ENCODE measurements at regions not wholly inside any gene's neighbourhood (a gene's known extent, or its start where the extent isn't known, plus 50 kb on each side); places are given as distances from the start of the nearest gene placed in this dataset.

- no peak for TF ChIP-seq IRF2 (CRISPR knock-in tag; IDR thresholded peaks at IDR 0.05)
- no peak for TF ChIP-seq HDAC6 (IDR thresholded peaks at IDR 0.05; ENCODE audit: low read depth, low read length)
- TF ChIP-seq SAFB (IDR thresholded peaks at IDR 0.05; ENCODE audit: borderline replicate concordance, low read depth, low read length) = no peak
- no peak for TF ChIP-seq CEBPZ (IDR thresholded peaks at IDR 0.05; ENCODE audit: borderline replicate concordance, low read depth, low read length)
- no peak for TF ChIP-seq HNRNPLL (IDR thresholded peaks at IDR 0.05; ENCODE audit: low read depth, low read length, poor library complexity, severe bottlenecking)
- TF ChIP-seq RBFOX2 (IDR thresholded peaks at IDR 0.05; ENCODE audit: low read depth, low read length) = no peak
- no peak for TF ChIP-seq KDM5B (IDR thresholded peaks at IDR 0.05; ENCODE audit: insufficient replicate concordance, low read depth, low read length)
- no peak for TF ChIP-seq KAT8 (IDR thresholded peaks at IDR 0.05; ENCODE audit: low read depth)
Observed at GRCh38 chrX:874061-874460, 243.5 kb downstream of the SHOX start (continued).

- no peak for FAIRE-seq
- Histone ChIP-seq H3K79me2 (ENCODE audit: control insufficient read depth, insufficient read depth, low read length) (no peaks in the 10 kb centered on the region), H3K4me1 (replicated peaks in 1 of 2; ENCODE audit: control insufficient read depth in 2 of 2, insufficient read depth in 2 of 2, low read length in 2 of 2) (no peaks in the 10 kb centered on the region), H3K27ac (ENCODE audit: extremely low read depth, low read depth, low read length) (no peak overlapping the region), H3K9me3 (replicated peaks; ENCODE audit: control insufficient read depth, insufficient read depth, low read depth, low read length) (no peaks in the 10 kb centered on the region; the same call in 1 of the 2 replicates), H3K27me3 (ENCODE audit: control insufficient read depth in 2 of 2, insufficient read depth in 2 of 2, low read length in 2 of 2) (no peaks in the 10 kb centered on the region), H3K4me3 (no peak overlapping the region), H3K9me1 (ENCODE audit: control insufficient read depth, insufficient read depth, low read length) (no peaks in the 10 kb centered on the region), H3K4me2 (ENCODE audit: insufficient read depth, low read length) (no peak overlapping the region), H3K9ac (ENCODE audit: insufficient read depth in 1 of 2, low read depth in 2 of 2, low read length in 2 of 2) (no peak overlapping the region), H4K20me1 (replicated peaks; ENCODE audit: control insufficient read depth, insufficient read depth, low read length) (no peaks in the 10 kb centered on the region), H2AFZ (ENCODE audit: low read depth, low read length) (no peak overlapping the region), H3K36me3 (ENCODE audit: control insufficient read depth, insufficient read depth, low read length) (no peaks in the 10 kb centered on the region)
- intact Hi-C loops (cut with micrococcal nuclease) (no loop called here), in situ Hi-C loops (cut with MboI) (no loop called here)
- ATAC-seq = no peak
- TF ChIP-seq FOXJ3 (CRISPR knock-in tag; IDR thresholded peaks at IDR 0.05) = no peak
- no peak for TF ChIP-seq HSF4 (CRISPR knock-in tag; IDR thresholded peaks at IDR 0.05; ENCODE audit: borderline replicate concordance)
- TF ChIP-seq ATF2 (CRISPR knock-in tag; IDR thresholded peaks at IDR 0.05) = no peak
- no peak for TF ChIP-seq IRF2 (CRISPR knock-in tag; IDR thresholded peaks at IDR 0.05)
- POLR2A ChIA-PET = no interaction called here
- WGBS (ENCODE audit: insufficient coverage, low coverage, missing lambda C conversion rate) = 3% methylated on average over 5 of the region's 7 CpGs
- no TSS peak for BruUV-seq (replicated peaks)
- DNase-seq (ENCODE audit: extremely low read depth in 1 of 4, low spot score in 3 of 4) = no peak
- CTCF ChIA-PET (ENCODE audit: low intra/inter-chr PET ratio) = no interaction called here
Observed at GRCh38 chrX:873016-873415, 242.4 kb downstream of the SHOX start.
